Lung (tissue), 11 donors: ENCODE measurements at regions not wholly inside any gene's neighbourhood (a gene's known extent, or its start where the extent isn't known, plus 50 kb on each side); places are given as distances from the start of the nearest gene placed in this dataset.

ENCODE experiments used
- ATAC-seq: fragments of 200-7000 bp; cut with Tn5 transposase; one replicate; pipeline ENCODE4 v1.9.1; 2020; ENCODE audit warnings: moderate number of reproducible peaks; ENCODE audit not compliant: insufficient read depth, low FRiP score
- DNase-seq, 3 donors: peaks; one replicate each; pipeline ENCODE4 v3.0.0-alpha.2; 2013 to 2017
- H3K27ac ChIP-seq, 2 donors: one replicate each; pipeline ENCODE4 v1.5.1; 2013; ENCODE audit warnings: mild to moderate bottlenecking in 2 of 2, moderate library complexity in 2 of 2, control low read depth in 1 of 2, inconsistent platforms in 1 of 2, low read depth in 1 of 2, low read length in 1 of 2
- H3K27me3 ChIP-seq, 3 donors: one replicate each; pipeline ENCODE4 v1.5.1; 2013; ENCODE audit warnings: low read length in 2 of 3; ENCODE audit not compliant: control insufficient read depth in 3 of 3, insufficient read depth in 3 of 3
- H3K36me3 ChIP-seq, 4 donors: one replicate each; pipeline ENCODE4 v1.5.1; 2013; ENCODE audit warnings: low read length in 4 of 4, mild to moderate bottlenecking in 1 of 4, moderate library complexity in 1 of 4; ENCODE audit not compliant: control insufficient read depth in 4 of 4, insufficient read depth in 4 of 4
- H3K4me1 ChIP-seq, 5 donors: one replicate each; pipeline ENCODE4 v1.5.1; 2013; ENCODE audit warnings: low read length in 5 of 5, mild to moderate bottlenecking in 2 of 5, moderate library complexity in 1 of 5; ENCODE audit not compliant: control insufficient read depth in 5 of 5, insufficient read depth in 5 of 5
- H3K4me3 ChIP-seq: one replicate; pipeline ENCODE4 v1.5.1; 2013; ENCODE audit warnings: mild to moderate bottlenecking, control low read depth, moderate library complexity
- H3K9ac ChIP-seq, 2 donors: one replicate each; pipeline ENCODE4 v1.5.1; 2013; ENCODE audit warnings: low read length in 2 of 2, control low read depth in 1 of 2; ENCODE audit not compliant: insufficient read depth in 1 of 2
- H3K9me3 ChIP-seq, 4 donors: one replicate each; pipeline ENCODE4 v1.5.1; 2013; ENCODE audit warnings: low read length in 3 of 4, mild to moderate bottlenecking in 1 of 4, moderate library complexity in 1 of 4; ENCODE audit not compliant: control insufficient read depth in 4 of 4, insufficient read depth in 3 of 4
- WGBS, 2 donors: extraction: QIAGEN DNeasy Blood & Tissue Kit; methylation state at CpG; one replicate each; pipeline ENCODE4 v1.1.7; 2013; 5-methylcytosine and 5-hydroxymethylcytosine counted together
- TF ChIP-seq, protein P1 (sequence below): IDR thresholded peaks from 2 replicates; pipeline ENCODE4 v1.5.1; 2012; ENCODE audit warnings: mild to moderate bottlenecking; ENCODE audit errors: control extremely low read depth, extremely low read depth
- donor health status: control.
- donor health status: control.
- donor health status: Bipolar disorder and iron deficiency.
- donor health status: healthy.
- donor health status: DM: yes; HTN: yes; CAD: no.

DNA sequence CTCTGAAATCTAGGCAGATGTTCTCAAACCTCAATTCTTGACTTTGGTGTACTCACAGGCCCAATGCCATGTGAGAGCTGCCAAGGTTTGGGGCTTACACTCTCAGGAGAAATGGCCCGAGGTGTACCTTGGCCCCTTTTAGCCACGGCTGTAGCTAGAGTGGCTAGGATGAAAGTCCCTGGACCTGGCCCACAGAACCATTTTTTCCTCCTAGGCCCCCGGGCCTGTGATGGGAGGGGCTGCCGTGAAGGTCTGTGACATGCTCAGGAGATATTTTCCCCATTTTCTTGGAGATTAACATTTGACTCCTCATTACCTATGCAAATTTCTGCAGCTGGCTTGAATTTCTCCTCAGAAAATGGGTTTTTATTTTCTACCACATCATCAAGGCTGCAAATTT, 1296.5 kb downstream of the MAT2B start:
- Histone ChIP-seq H3K9me3 (peaks cover 0 to 9% (median 3%) of the 10 kb centered on the region in 4 donors), H3K27me3 (no peaks in the 10 kb centered on the region), H3K4me1 (peaks cover 0 to 5% (median 0%) of the 10 kb centered on the region in 5 donors), H3K27ac (no peak overlapping the region), H3K9ac (no peak overlapping the region), H3K36me3 (no peaks in the 10 kb centered on the region), H3K4me3 (no peak overlapping the region)
- ATAC-seq (no peak), DNase-seq (no peak)
- TF ChIP-seq, protein P1, sequence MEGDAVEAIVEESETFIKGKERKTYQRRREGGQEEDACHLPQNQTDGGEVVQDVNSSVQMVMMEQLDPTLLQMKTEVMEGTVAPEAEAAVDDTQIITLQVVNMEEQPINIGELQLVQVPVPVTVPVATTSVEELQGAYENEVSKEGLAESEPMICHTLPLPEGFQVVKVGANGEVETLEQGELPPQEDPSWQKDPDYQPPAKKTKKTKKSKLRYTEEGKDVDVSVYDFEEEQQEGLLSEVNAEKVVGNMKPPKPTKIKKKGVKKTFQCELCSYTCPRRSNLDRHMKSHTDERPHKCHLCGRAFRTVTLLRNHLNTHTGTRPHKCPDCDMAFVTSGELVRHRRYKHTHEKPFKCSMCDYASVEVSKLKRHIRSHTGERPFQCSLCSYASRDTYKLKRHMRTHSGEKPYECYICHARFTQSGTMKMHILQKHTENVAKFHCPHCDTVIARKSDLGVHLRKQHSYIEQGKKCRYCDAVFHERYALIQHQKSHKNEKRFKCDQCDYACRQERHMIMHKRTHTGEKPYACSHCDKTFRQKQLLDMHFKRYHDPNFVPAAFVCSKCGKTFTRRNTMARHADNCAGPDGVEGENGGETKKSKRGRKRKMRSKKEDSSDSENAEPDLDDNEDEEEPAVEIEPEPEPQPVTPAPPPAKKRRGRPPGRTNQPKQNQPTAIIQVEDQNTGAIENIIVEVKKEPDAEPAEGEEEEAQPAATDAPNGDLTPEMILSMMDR, result no peak
- WGBS, 2 donors, result 89 to 90% methylated on average over 4 of the region's 4 CpGs

DNA sequence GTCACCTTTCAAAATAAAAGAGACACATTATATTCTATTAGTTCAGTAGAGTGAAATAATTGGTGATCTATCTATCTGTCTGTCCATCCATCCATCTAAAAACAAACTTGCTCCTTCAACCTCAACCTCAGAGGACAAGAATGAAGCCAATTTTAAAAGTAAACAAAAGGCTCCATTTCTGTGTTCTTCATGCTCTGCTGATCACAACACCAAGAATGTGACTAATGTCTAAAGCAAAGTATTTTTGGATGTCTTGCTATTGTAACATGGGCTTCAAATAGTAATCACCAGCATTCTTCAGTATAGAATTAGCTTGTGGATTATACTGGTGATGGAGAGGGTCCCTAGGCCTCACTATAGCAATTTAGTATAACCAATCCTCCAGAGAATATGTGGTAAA, 1304.4 kb downstream of the MAT2B start:
- no peaks in the 10 kb centered on the region for H3K9me3 ChIP-seq
- no peaks in the 10 kb centered on the region for H3K4me1 ChIP-seq
- no peaks in the 10 kb centered on the region for H3K36me3 ChIP-seq
- H3K27me3 ChIP-seq, result no peaks in the 10 kb centered on the region
- ATAC-seq (no peak), DNase-seq (no peak)
- no peak overlapping the region for H3K9ac ChIP-seq
- H3K27ac ChIP-seq, result no peak overlapping the region
- TF ChIP-seq, protein P1, result no peak
- no peak overlapping the region for H3K4me3 ChIP-seq

DNA sequence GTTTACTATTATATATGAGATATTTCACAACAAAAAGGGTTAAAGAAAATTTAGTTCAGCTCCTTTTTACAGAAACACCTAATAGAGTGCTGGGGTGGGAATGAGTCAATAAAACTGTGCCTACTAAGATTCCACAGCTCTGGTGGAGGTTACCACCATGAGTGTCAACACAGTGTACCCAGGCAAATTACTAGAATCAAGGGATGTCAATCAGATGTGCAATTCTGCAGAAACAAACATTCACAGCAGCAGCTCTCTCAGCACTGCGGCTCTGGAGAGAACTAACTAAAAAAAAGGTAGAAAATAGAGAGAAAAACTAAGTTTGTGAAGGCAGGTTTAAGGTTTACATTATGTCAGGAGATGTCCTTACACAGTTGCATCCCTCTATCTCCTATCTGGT, 1313.0 kb downstream of the MAT2B start:
- DNase-seq (no peak), ATAC-seq (no peak)
- Histone ChIP-seq H3K9ac (no peak overlapping the region), H3K4me3 (no peak overlapping the region), H3K9me3 (no peaks in the 10 kb centered on the region), H3K27ac (no peak overlapping the region), H3K27me3 (no peaks in the 10 kb centered on the region), H3K4me1 (no peaks in the 10 kb centered on the region), H3K36me3 (no peaks in the 10 kb centered on the region)
- WGBS, 2 donors, result 52 to 74% methylated on average over 1 of the region's 1 CpG
- TF ChIP-seq, protein P1, result no peak

DNA sequence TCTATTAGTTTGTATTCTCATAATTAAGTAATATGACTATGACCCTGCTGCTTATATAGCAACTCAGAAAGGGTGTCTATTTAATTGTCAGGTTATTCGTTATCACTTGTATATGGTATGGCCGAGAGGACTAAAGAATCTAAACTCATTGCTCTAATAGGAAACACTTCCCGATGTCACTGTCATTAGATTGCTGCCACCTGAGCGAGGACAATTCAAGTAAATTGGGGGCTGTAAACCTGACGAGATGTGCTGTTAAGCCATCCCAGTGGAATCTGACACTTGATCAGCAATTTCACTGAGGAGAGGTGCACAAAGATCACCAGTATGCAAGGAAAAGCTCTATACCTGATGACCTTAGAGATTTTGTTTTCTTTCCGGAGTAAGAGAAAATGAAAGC, 1319.3 kb downstream of the MAT2B start:
- Histone ChIP-seq H3K36me3 (no peaks in the 10 kb centered on the region), H3K9me3 (no peaks in the 10 kb centered on the region), H3K27me3 (no peaks in the 10 kb centered on the region), H3K4me1 (no peaks in the 10 kb centered on the region), H3K9ac (no peak overlapping the region), H3K4me3 (no peak overlapping the region), H3K27ac (no peak overlapping the region)
- no peak for ATAC-seq
- 59 to 77% methylated on average over 6 of the region's 6 CpGs for WGBS, 2 donors
- TF ChIP-seq, protein P1, result no peak
- DNase-seq, result no peak
